CD14-positive monocyte (primary cell): ENCODE measurements at regions not wholly inside any gene's neighbourhood (a gene's known extent, or its start where the extent isn't known, plus 50 kb on each side); places are given as distances from the start of the nearest gene placed in this dataset.

ENCODE experiments used
- DNase-seq, 3 donors: peaks; one replicate each; pipeline ENCODE4 v3.0.0-alpha.2; 2011 to 2022
- H2AFZ ChIP-seq: 2 replicates; pipeline ENCODE4 v1.6.0; 2012; ENCODE audit warnings: mild to moderate bottlenecking, low read depth, low read length, inconsistent platforms; ENCODE audit not compliant: insufficient read depth, poor library complexity, severe bottlenecking
- H3K27ac ChIP-seq, 2 donors: 1 replicate in 1 of 2; 2 replicates in 1 of 2; pipeline ENCODE4 v1.5.1; 2012 to 2013; ENCODE audit warnings: low read length in 2 of 2, control low read depth in 1 of 2, inconsistent platforms in 1 of 2, low read depth in 1 of 2, mild to moderate bottlenecking in 1 of 2
- H3K27me3 ChIP-seq, 2 donors: one replicate each; pipeline versions ENCODE4 v1.6.0 to v1.6.1; 2011 to 2013; ENCODE audit warnings: low read length in 2 of 2; ENCODE audit not compliant: control insufficient read depth in 2 of 2, insufficient read depth in 2 of 2
- H3K36me3 ChIP-seq, 2 donors: replicated peaks in 1 of 2; 1 replicate in 1 of 2; 2 replicates in 1 of 2; pipeline versions ENCODE4 v1.5.1 to v1.6.1; 2012 to 2013; ENCODE audit warnings: low read length in 2 of 2, control low read depth in 1 of 2, inconsistent platforms in 1 of 2, mild to moderate bottlenecking in 1 of 2; ENCODE audit not compliant: insufficient read depth in 2 of 2, control insufficient read depth in 1 of 2
- H3K4me1 ChIP-seq, 2 donors: 1 replicate in 1 of 2; 2 replicates in 1 of 2; pipeline versions ENCODE4 v1.5.1 to v1.6.1; 2012 to 2013; ENCODE audit warnings: low read length in 2 of 2, control low read depth in 1 of 2, inconsistent platforms in 1 of 2, mild to moderate bottlenecking in 1 of 2, moderate library complexity in 1 of 2; ENCODE audit not compliant: insufficient read depth in 2 of 2, control insufficient read depth in 1 of 2
- H3K4me2 ChIP-seq: replicated peaks from 2 replicates; pipeline ENCODE3; 2012; ENCODE audit warnings: low read length, moderate library complexity, mild to moderate bottlenecking; ENCODE audit not compliant: poor library complexity, severe bottlenecking; ENCODE audit errors: extremely low read depth
- H3K4me3 ChIP-seq, 3 experiments: fragments of 200-600 bp in 1 of 3; sonication (generic) in 1 of 3; replicated peaks in 1 of 3; 1 replicate in 2 of 3; 2 replicates in 1 of 3; pipeline ENCODE4 v1.5.1; 2011 to 2013; ENCODE audit warnings: low read length in 3 of 3, mild to moderate bottlenecking in 3 of 3, control low read depth in 2 of 3, low read depth in 2 of 3, inconsistent platforms in 1 of 3, moderate library complexity in 1 of 3
- H3K79me2 ChIP-seq: 2 replicates; pipeline ENCODE4 v1.6.0; 2012; ENCODE audit warnings: mild to moderate bottlenecking, control low read depth, inconsistent platforms, low read length, moderate library complexity; ENCODE audit not compliant: insufficient read depth
- H3K9ac ChIP-seq: 2 replicates; pipeline ENCODE4 v1.6.0; 2017; ENCODE audit warnings: low read length, mild to moderate bottlenecking; ENCODE audit not compliant: insufficient read depth, poor library complexity, severe bottlenecking
- H3K9me3 ChIP-seq, 2 donors: replicated peaks in 1 of 2; 1 replicate in 1 of 2; 2 replicates in 1 of 2; pipeline versions ENCODE4 v1.5.1 to v1.6.1; 2012 to 2013; ENCODE audit warnings: low read length in 2 of 2, control low read depth in 1 of 2; ENCODE audit not compliant: control insufficient read depth in 1 of 2, insufficient read depth in 1 of 2
- H4K20me1 ChIP-seq: 2 replicates; pipeline ENCODE4 v1.6.0; 2012; ENCODE audit warnings: mild to moderate bottlenecking, low read length, control low read depth, moderate library complexity; ENCODE audit not compliant: insufficient read depth
- H3K27ac Mint-ChIP-seq, 7 donors: one replicate each; pipeline ENCODE4 v1.8.0; 2020; ENCODE audit warnings: mild to moderate bottlenecking in 7 of 7, mixed read lengths in 7 of 7, moderate library complexity in 6 of 7, inconsistent platforms in 2 of 7
- H3K27me3 Mint-ChIP-seq, 3 donors: one replicate each; pipeline ENCODE4 v1.8.0; 2021 to 2022; ENCODE audit warnings: low read depth in 3 of 3, mild to moderate bottlenecking in 3 of 3, mixed read lengths in 3 of 3, moderate library complexity in 3 of 3, inconsistent platforms in 1 of 3
- H3K36me3 Mint-ChIP-seq, 2 donors: one replicate each; pipeline ENCODE4 v1.8.0; 2020; ENCODE audit warnings: mixed read lengths in 2 of 2, inconsistent platforms in 1 of 2, mild to moderate bottlenecking in 1 of 2
- H3K4me1 Mint-ChIP-seq: one replicate; pipeline ENCODE4 v1.8.0; 2020; ENCODE audit warnings: mild to moderate bottlenecking, mixed read lengths
- H3K4me3 Mint-ChIP-seq, 2 donors: one replicate each; pipeline ENCODE4 v1.8.0; 2020; ENCODE audit warnings: mild to moderate bottlenecking in 2 of 2, mixed read lengths in 2 of 2, moderate library complexity in 1 of 2
- H3K9me3 Mint-ChIP-seq, 7 donors: one replicate each; pipeline ENCODE4 v1.8.0; 2020 to 2022; ENCODE audit warnings: mixed read lengths in 7 of 7, mild to moderate bottlenecking in 6 of 7, moderate library complexity in 6 of 7, inconsistent platforms in 2 of 7
- CTCF ChIP-seq: fragments of 200-600 bp; IDR thresholded peaks from one replicate; pipeline ENCODE4 v1.8.0; 2022; ENCODE audit warnings: antibody characterized with exemption, mild to moderate bottlenecking
- WGBS: methylation state at CpG from one replicate; pipeline ENCODE4 v1.1.5; 2013; ENCODE audit warnings: missing lambda C conversion rate; ENCODE audit not compliant: insufficient coverage; 5-methylcytosine and 5-hydroxymethylcytosine counted together
- intact Hi-C, 2 donors: fragments of 100-400 bp; cut with micrococcal nuclease; formaldehyde crosslinking; loops; one replicate each; pipeline versions ENCODE4 v1.15.0 to v1.15.1; 2023

- no peak for DNase-seq
- Histone ChIP-seq H3K4me1 (no peaks in the 10 kb centered on the region), H4K20me1 (no peaks in the 10 kb centered on the region), H3K79me2 (no peaks in the 10 kb centered on the region), H2AFZ (no peak overlapping the region), H3K9ac (no peak overlapping the region), H3K9me3 (no peaks in the 10 kb centered on the region), H3K4me3 (no peak overlapping the region), H3K36me3 (no peaks in the 10 kb centered on the region), H3K27me3 (no peaks in the 10 kb centered on the region), H3K27ac (no peak overlapping the region), H3K4me2 (no peak overlapping the region)
- 92% methylated on average over 7 of the region's 7 CpGs for WGBS
- no peak overlapping the region for H3K4me3 Mint-ChIP-seq
- intact Hi-C loops: no loop called here
- TF ChIP-seq CTCF: no peak
- peaks cover 0 to 5% (median 4%) of the 10 kb centered on the region in 3 donors for H3K27me3 Mint-ChIP-seq
- H3K36me3 Mint-ChIP-seq: no peaks in the 10 kb centered on the region
- peaks cover 0 to 5% (median 0%) of the 10 kb centered on the region in 7 donors for H3K9me3 Mint-ChIP-seq
- H3K4me1 Mint-ChIP-seq: no peaks in the 10 kb centered on the region
- no peak overlapping the region for H3K27ac Mint-ChIP-seq
Observed at GRCh38 chr10:120368338-120368737, 88.7 kb upstream of the PLPP4 start.

GRCh38 chr10:120368927-120369326 lies 88.1 kb upstream of the PLPP4 start:
- Histone ChIP-seq H3K79me2 (no peaks in the 10 kb centered on the region), H3K9ac (no peak overlapping the region), H3K4me3 (no peak overlapping the region), H2AFZ (no peak overlapping the region), H3K4me1 (no peaks in the 10 kb centered on the region), H4K20me1 (no peaks in the 10 kb centered on the region), H3K27me3 (no peaks in the 10 kb centered on the region), H3K27ac (no peak overlapping the region), H3K4me2 (no peak overlapping the region), H3K36me3 (no peaks in the 10 kb centered on the region), H3K9me3 (no peaks in the 10 kb centered on the region)
- no peaks in the 10 kb centered on the region for H3K36me3 Mint-ChIP-seq
- TF ChIP-seq CTCF: no peak
- no peak overlapping the region for H3K27ac Mint-ChIP-seq
- no peak for DNase-seq
- H3K4me3 Mint-ChIP-seq: no peak overlapping the region
- H3K4me1 Mint-ChIP-seq: no peaks in the 10 kb centered on the region
- peaks cover 2 to 5% (median 4%) of the 10 kb centered on the region in 3 donors for H3K27me3 Mint-ChIP-seq
- WGBS: 80% methylated on average over 2 of the region's 5 CpGs
- H3K9me3 Mint-ChIP-seq: peaks cover 0 to 5% (median 0%) of the 10 kb centered on the region in 7 donors
- intact Hi-C loops: no loop called here
